Nephron (organoid): ENCODE measurements at regions not wholly inside any gene's neighbourhood (a gene's known extent, or its start where the extent isn't known, plus 50 kb on each side); places are given as distances from the start of the nearest gene placed in this dataset.

Source experiments
- H3K27ac Mint-ChIP-seq, 3 experiments: 2 replicates each; pipeline ENCODE4 v1.8.0; 2020; ENCODE audit warnings: mixed read lengths in 3 of 3, mild to moderate bottlenecking in 2 of 3, moderate library complexity in 1 of 3
- H3K27me3 Mint-ChIP-seq: 2 replicates; pipeline ENCODE4 v1.8.0; 2021; ENCODE audit warnings: low read depth, mild to moderate bottlenecking, moderate library complexity, mixed read lengths
- H3K36me3 Mint-ChIP-seq: 2 replicates; pipeline ENCODE4 v1.8.0; 2020; ENCODE audit warnings: low read depth, mixed read lengths
- H3K4me1 Mint-ChIP-seq: 2 replicates; pipeline ENCODE4 v1.8.0; 2020; ENCODE audit warnings: mixed read lengths
- H3K4me3 Mint-ChIP-seq, 3 experiments: 2 replicates each; pipeline ENCODE4 v1.8.0; 2020; ENCODE audit warnings: mild to moderate bottlenecking in 3 of 3, mixed read lengths in 3 of 3, moderate library complexity in 2 of 3
- H3K9me3 Mint-ChIP-seq: 2 replicates; pipeline ENCODE4 v1.8.0; 2020; ENCODE audit warnings: mixed read lengths
- TF ChIP-seq, protein P1 (sequence below), 3 experiments: fragments of 200-600 bp; sonication (generic); IDR thresholded peaks; one replicate each; pipeline ENCODE4 v1.5.0; 2021; ENCODE audit warnings: antibody characterized with exemption in 3 of 3; ENCODE audit not compliant: unreplicated experiment in 3 of 3

- H3K4me3 Mint-ChIP-seq: peak overlapping the region in 1 of 3 experiments; percentile 2
- peak overlapping the region; percentile 25 to 55 (median 33) for H3K27ac Mint-ChIP-seq
- H3K4me1 Mint-ChIP-seq: peaks cover 50% of the 10 kb centered on the region
These were observed 392.1 kb upstream of the SALL1 start for GRCh38 chr16:51542981-51543815.

GRCh38 chr16:51540259-51540658, 389.2 kb upstream of the SALL1 start:
- Mint-ChIP-seq H3K9me3 (no peaks in the 10 kb centered on the region), H3K27ac (no peak overlapping the region), H3K36me3 (no peaks in the 10 kb centered on the region), H3K27me3 (peaks cover 54% of the 10 kb centered on the region), H3K4me3 (no peak overlapping the region), H3K4me1 (peaks cover 44% of the 10 kb centered on the region)
- TF ChIP-seq, protein P1, sequence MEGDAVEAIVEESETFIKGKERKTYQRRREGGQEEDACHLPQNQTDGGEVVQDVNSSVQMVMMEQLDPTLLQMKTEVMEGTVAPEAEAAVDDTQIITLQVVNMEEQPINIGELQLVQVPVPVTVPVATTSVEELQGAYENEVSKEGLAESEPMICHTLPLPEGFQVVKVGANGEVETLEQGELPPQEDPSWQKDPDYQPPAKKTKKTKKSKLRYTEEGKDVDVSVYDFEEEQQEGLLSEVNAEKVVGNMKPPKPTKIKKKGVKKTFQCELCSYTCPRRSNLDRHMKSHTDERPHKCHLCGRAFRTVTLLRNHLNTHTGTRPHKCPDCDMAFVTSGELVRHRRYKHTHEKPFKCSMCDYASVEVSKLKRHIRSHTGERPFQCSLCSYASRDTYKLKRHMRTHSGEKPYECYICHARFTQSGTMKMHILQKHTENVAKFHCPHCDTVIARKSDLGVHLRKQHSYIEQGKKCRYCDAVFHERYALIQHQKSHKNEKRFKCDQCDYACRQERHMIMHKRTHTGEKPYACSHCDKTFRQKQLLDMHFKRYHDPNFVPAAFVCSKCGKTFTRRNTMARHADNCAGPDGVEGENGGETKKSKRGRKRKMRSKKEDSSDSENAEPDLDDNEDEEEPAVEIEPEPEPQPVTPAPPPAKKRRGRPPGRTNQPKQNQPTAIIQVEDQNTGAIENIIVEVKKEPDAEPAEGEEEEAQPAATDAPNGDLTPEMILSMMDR (IDR thresholded peaks at IDR 0.05; ENCODE audit: unreplicated experiment in 3 of 3): no peak

More at GRCh38 chr16:51542981-51543815, 392.1 kb upstream of the SALL1 start:
- TF ChIP-seq, protein P1 (IDR thresholded peaks at IDR 0.05; ENCODE audit: unreplicated experiment in 3 of 3): no peak
- Mint-ChIP-seq H3K36me3 (no peaks in the 10 kb centered on the region), H3K9me3 (no peaks in the 10 kb centered on the region), H3K27me3 (peaks cover 45% of the 10 kb centered on the region)

GRCh38 chr16:51538707-51539498, 387.8 kb upstream of the SALL1 start:
- H3K27me3 Mint-ChIP-seq: peaks cover 58% of the 10 kb centered on the region
- H3K27ac Mint-ChIP-seq: peak overlapping the region in 2 of 3 experiments; percentile 26 to 28
- TF ChIP-seq, protein P1 (IDR thresholded peaks at IDR 0.05; ENCODE audit: unreplicated experiment in 3 of 3): no peak

DNA sequence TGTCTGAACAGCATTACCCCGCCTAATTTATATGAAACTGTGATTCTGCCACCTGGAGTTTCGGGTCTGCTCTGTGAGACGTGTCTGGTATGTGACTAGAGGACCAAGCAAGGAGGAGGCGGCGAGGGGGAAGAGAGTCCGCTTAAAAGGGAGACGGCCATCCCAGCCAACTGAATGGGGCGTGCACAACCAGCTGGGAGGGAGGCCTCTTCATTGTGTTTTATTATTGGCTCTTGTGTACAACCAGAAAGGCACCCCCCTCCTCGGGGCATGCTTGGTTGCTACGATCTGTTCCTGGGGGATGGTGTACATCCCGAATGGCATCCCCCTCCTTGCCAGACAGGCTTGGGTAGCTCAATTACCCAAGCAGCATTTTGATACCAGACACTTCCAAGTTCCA, 384.5 kb upstream of the SALL1 start:
- peaks cover 5% of the 10 kb centered on the region for H3K4me1 Mint-ChIP-seq
- no peak overlapping the region for H3K27ac Mint-ChIP-seq
- H3K9me3 Mint-ChIP-seq: no peaks in the 10 kb centered on the region
- TF ChIP-seq, protein P1 (IDR thresholded peaks at IDR 0.05; ENCODE audit: unreplicated experiment in 3 of 3): no peak
- H3K36me3 Mint-ChIP-seq: no peaks in the 10 kb centered on the region
- no peak overlapping the region for H3K4me3 Mint-ChIP-seq
- H3K27me3 Mint-ChIP-seq: peaks cover 57% of the 10 kb centered on the region

More at GRCh38 chr16:51538707-51539498, 387.8 kb upstream of the SALL1 start:
- Mint-ChIP-seq H3K4me3 (no peak overlapping the region), H3K9me3 (no peaks in the 10 kb centered on the region), H3K36me3 (no peaks in the 10 kb centered on the region), H3K4me1 (peaks cover 33% of the 10 kb centered on the region)

DNA sequence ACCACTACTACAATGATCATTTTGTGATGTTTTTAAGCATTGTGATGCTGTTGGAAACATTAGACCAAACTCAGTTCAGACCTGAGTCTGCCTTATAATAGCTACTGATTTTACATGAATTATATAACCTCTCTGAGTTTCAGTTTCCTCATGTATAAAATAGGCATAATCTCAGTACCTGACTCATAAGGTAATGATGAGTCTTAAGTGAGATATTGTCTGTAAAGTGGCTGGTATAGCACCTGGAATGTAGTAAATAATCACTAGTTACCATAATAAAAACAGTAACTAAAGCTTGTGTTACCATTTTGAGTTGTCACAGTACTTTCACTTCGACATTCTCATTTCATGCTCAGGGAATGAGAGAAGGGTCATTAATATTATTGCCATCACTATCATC, 381.5 kb upstream of the SALL1 start:
- Mint-ChIP-seq H3K27ac (no peak overlapping the region), H3K9me3 (no peaks in the 10 kb centered on the region), H3K27me3 (peaks cover 47% of the 10 kb centered on the region), H3K4me3 (no peak overlapping the region), H3K36me3 (no peaks in the 10 kb centered on the region), H3K4me1 (no peaks in the 10 kb centered on the region)
- TF ChIP-seq, protein P1 (IDR thresholded peaks at IDR 0.05; ENCODE audit: unreplicated experiment in 3 of 3): no peak
